ENCODE measurements at regions not wholly inside any gene's neighbourhood (a gene's known extent, or its start where the extent isn't known, plus 50 kb on each side); places are given as distances from the start of the nearest gene placed in this dataset.

GRCh38 chr19:8938576-8938975 lies 71.6 kb downstream of the MUC16 start:
- TF ChIP-seq REST (IDR thresholded peaks at IDR 0.05; ENCODE audit: insufficient read depth in 1 of 2, low read depth in 2 of 2, low read length in 1 of 2) = no peak
- intact Hi-C loops (cut with micrococcal nuclease; ENCODE audit: unreplicated experiment) (no loop called here), in situ Hi-C loops (cut with HindIII; ENCODE audit: low pct_unique_long_range_greater_than_20kb, low sequenced_read_pairs) (no loop called here)
- Histone ChIP-seq H3K27me3 (ENCODE audit: control insufficient read depth, insufficient read depth, low read length) (no peaks in the 10 kb centered on the region), H3K4me3 (ENCODE audit: low read depth in 2 of 2, low read length in 2 of 2) (no peak overlapping the region), H3K36me3 (ENCODE audit: control insufficient read depth, insufficient read depth, low read length) (no peaks in the 10 kb centered on the region), H3K27ac (ENCODE audit: low read length) (no peak overlapping the region), H3K4me1 (ENCODE audit: control insufficient read depth, insufficient read depth, low read length) (no peaks in the 10 kb centered on the region), H3K9me3 (ENCODE audit: control insufficient read depth, insufficient read depth, low read depth, low read length) (no peaks in the 10 kb centered on the region)
- CTCF ChIA-PET = no interaction called here
- no peak for ATAC-seq
- DNase-seq (ENCODE audit: low read depth, low spot score) = no peak
- BruUV-seq (replicated peaks) = no TSS peak
- POLR2A ChIA-PET = no interaction called here

Data from Panc1 (cell line).